ENCODE measurements at regions not wholly inside any gene's neighbourhood (a gene's known extent, or its start where the extent isn't known, plus 50 kb on each side); places are given as distances from the start of the nearest gene placed in this dataset.

DNA sequence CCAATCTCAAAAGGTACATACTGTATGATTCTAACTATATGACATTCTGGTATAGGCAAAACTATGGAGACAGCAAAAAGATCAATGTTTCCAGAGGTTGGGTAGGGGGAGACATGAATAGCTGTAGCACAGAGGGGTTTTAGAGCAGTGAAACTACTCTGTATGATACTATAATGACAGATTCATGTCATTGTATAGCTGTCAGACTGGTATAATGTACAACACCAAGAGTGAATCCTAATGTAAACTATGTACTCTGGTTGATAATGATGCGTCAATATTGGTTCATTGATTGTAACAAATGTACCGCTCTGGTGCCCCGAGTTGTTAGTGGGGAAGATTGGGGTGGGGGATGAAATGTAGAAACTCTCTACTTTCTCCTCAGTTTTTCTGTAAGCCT is 172.4 kb upstream of the SPOPL start:
- Mint-ChIP-seq H3K36me3 (ENCODE audit: insufficient read depth) (no peaks in the 10 kb centered on the region), H3K9me3 (no peaks in the 10 kb centered on the region), H3K27me3 (ENCODE audit: low read depth) (no peaks in the 10 kb centered on the region), H3K4me3 (no peak overlapping the region), H3K4me1 (ENCODE audit: low read depth) (no peaks in the 10 kb centered on the region)
- ATAC-seq = no peak
- no peak for DNase-seq

DNA sequence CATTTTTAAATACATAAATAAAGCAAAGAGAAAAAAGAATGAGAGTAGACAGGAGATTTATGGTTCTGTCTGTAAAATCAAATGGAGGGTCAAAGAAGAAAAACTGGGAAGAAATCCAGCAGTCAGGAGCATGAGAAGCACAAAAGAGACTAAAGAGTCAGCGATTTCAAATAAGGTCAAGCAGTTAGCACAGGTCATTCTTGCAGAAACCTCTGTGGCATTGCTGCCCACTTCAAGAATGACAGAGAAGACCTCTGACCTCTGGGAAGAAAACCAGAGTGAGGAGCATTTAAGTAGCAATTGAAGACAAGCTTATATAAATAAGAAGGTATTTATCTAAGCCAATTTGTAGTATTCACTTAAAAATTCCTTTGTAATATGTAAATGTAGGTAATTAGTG is 172.0 kb upstream of the SPOPL start:
- H3K9me3 Mint-ChIP-seq = no peaks in the 10 kb centered on the region
- no peaks in the 10 kb centered on the region for H3K36me3 Mint-ChIP-seq (ENCODE audit: insufficient read depth)
- ATAC-seq = no peak
- H3K4me3 Mint-ChIP-seq = no peak overlapping the region
- no peak for DNase-seq
- no peaks in the 10 kb centered on the region for H3K27me3 Mint-ChIP-seq (ENCODE audit: low read depth)
- H3K4me1 Mint-ChIP-seq (ENCODE audit: low read depth) = no peaks in the 10 kb centered on the region

DNA sequence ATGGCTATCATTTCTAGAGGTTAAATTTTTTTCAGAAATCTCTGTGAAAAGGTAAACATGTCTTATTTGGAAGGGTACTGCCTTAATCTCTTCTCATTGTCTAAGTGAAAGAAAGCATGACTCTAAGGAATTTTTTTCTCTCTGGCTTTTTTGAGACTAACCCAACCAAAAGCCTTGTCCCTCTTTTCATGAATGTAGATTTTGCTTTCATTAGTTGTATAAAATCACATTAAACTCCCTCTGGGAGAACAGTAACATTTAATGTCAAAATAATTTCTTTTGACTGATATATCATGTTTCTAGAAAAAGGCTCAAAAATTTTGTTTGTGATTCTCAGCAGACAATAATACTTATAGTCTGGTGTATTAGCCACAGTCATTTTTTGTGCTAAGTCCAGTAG is 168.4 kb upstream of the SPOPL start:
- Mint-ChIP-seq H3K4me1 (ENCODE audit: low read depth) (no peaks in the 10 kb centered on the region), H3K4me3 (no peak overlapping the region), H3K36me3 (ENCODE audit: insufficient read depth) (no peaks in the 10 kb centered on the region), H3K27me3 (ENCODE audit: low read depth) (no peaks in the 10 kb centered on the region), H3K9me3 (no peaks in the 10 kb centered on the region)
- DNase-seq = no peak
- no peak for ATAC-seq

GRCh38 chr2:138333677-138334076 is 167.9 kb upstream of the SPOPL start:
- DNase-seq (no peak), ATAC-seq (no peak)
- Mint-ChIP-seq H3K4me1 (ENCODE audit: low read depth) (no peaks in the 10 kb centered on the region), H3K9me3 (no peaks in the 10 kb centered on the region), H3K36me3 (ENCODE audit: insufficient read depth) (no peaks in the 10 kb centered on the region), H3K27me3 (ENCODE audit: low read depth) (no peaks in the 10 kb centered on the region), H3K4me3 (no peak overlapping the region)

GRCh38 chr2:138334323-138334722 is 167.2 kb upstream of the SPOPL start:
- Mint-ChIP-seq H3K27me3 (ENCODE audit: low read depth) (no peaks in the 10 kb centered on the region), H3K4me1 (ENCODE audit: low read depth) (no peaks in the 10 kb centered on the region), H3K4me3 (no peak overlapping the region)

DNA sequence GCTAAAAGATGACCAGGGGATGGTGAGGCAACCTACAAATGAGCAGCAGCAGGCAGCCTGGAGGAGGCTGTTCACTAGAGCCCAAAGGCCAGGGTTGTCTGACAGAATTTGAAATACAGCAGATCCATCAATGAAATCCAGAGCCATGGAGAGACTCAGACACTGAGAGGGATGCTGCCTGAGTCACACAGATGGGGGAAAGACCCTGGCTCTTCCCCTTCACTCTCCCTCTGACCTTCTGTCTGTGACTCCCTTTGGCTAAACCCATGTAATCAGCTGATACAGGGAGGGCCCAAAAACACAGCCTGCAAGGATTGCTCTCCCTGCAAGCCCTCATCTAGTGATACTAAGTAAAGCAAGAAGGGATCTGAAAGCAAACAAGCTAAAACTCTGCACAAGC is 166.5 kb upstream of the SPOPL start:
- Mint-ChIP-seq H3K9me3 (no peaks in the 10 kb centered on the region), H3K27me3 (ENCODE audit: low read depth) (no peaks in the 10 kb centered on the region), H3K4me1 (ENCODE audit: low read depth) (no peaks in the 10 kb centered on the region), H3K36me3 (ENCODE audit: insufficient read depth) (no peaks in the 10 kb centered on the region), H3K4me3 (no peak overlapping the region)
- DNase-seq (no peak), ATAC-seq (no peak)

More at GRCh38 chr2:138334323-138334722, 167.2 kb upstream of the SPOPL start:
- Mint-ChIP-seq H3K36me3 (ENCODE audit: insufficient read depth) (no peaks in the 10 kb centered on the region), H3K9me3 (no peaks in the 10 kb centered on the region)
- DNase-seq = no peak
- no peak for ATAC-seq

- ATAC-seq = no peak
- Mint-ChIP-seq H3K9me3 (no peaks in the 10 kb centered on the region), H3K27me3 (ENCODE audit: low read depth) (no peaks in the 10 kb centered on the region)
These were observed 165.4 kb upstream of the SPOPL start for GRCh38 chr2:138336146-138336545.

GRCh38 chr2:138355244-138355643 is 146.3 kb upstream of the SPOPL start:
- no peak for DNase-seq
- H3K9me3 Mint-ChIP-seq = no peaks in the 10 kb centered on the region
- H3K36me3 Mint-ChIP-seq (ENCODE audit: insufficient read depth) = no peaks in the 10 kb centered on the region
- no peak overlapping the region for H3K4me3 Mint-ChIP-seq
- H3K27me3 Mint-ChIP-seq (ENCODE audit: low read depth) = no peaks in the 10 kb centered on the region
- H3K4me1 Mint-ChIP-seq (ENCODE audit: low read depth) = no peaks in the 10 kb centered on the region
- no peak for ATAC-seq

More at GRCh38 chr2:138336146-138336545, 165.4 kb upstream of the SPOPL start:
- Mint-ChIP-seq H3K4me1 (ENCODE audit: low read depth) (no peaks in the 10 kb centered on the region), H3K4me3 (no peak overlapping the region), H3K36me3 (ENCODE audit: insufficient read depth) (no peaks in the 10 kb centered on the region)
- no peak for DNase-seq

- ATAC-seq = no peak
These were observed 145.4 kb upstream of the SPOPL start for GRCh38 chr2:138356178-138356577.

GRCh38 chr2:138359532-138359931 is 142.0 kb upstream of the SPOPL start:
- no peaks in the 10 kb centered on the region for H3K4me1 Mint-ChIP-seq (ENCODE audit: low read depth)
- no peaks in the 10 kb centered on the region for H3K27me3 Mint-ChIP-seq (ENCODE audit: low read depth)
- DNase-seq (no peak), ATAC-seq (no peak)
- H3K9me3 Mint-ChIP-seq = peaks cover 3% of the 10 kb centered on the region
- H3K36me3 Mint-ChIP-seq (ENCODE audit: insufficient read depth) = no peaks in the 10 kb centered on the region
- no peak overlapping the region for H3K4me3 Mint-ChIP-seq

More at GRCh38 chr2:138356178-138356577, 145.4 kb upstream of the SPOPL start:
- Mint-ChIP-seq H3K36me3 (ENCODE audit: insufficient read depth) (no peaks in the 10 kb centered on the region), H3K9me3 (peaks cover under 1% of the 10 kb centered on the region), H3K4me3 (no peak overlapping the region), H3K4me1 (ENCODE audit: low read depth) (no peaks in the 10 kb centered on the region), H3K27me3 (ENCODE audit: low read depth) (no peaks in the 10 kb centered on the region)
- DNase-seq = no peak

DNA sequence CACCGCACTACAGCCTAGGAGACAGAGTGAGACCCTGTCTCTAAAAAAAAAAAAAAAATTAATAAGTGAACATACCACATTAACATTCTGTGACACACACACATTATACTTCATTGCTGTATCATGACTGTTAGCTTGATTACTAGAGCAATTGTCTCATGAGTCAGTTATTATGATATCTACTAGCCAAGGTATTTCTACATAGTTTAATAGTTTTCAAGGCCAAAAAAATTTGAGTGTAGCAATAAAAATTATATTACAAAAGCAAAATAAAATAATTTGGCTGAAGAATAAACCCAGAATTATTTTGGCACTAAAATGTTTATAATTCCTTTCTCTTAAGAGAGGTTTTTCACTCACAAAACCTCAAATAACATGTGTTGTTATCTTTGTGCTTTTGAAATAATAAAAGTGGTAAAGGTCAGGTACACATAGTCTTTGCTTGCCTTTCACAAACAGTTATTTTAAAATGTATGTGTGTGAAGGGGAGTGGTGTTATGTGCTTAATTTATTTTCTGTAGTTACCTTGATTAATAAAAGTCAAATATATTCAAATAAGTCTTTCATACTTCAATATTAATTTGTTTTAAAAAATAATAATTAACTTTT is 136.9 kb upstream of the SPOPL start:
- H3K4me3 Mint-ChIP-seq = no peak overlapping the region
- peaks cover 3% of the 10 kb centered on the region for H3K9me3 Mint-ChIP-seq
- no peak for DNase-seq
- ATAC-seq = no peak
- no peaks in the 10 kb centered on the region for H3K36me3 Mint-ChIP-seq (ENCODE audit: insufficient read depth)
- H3K4me1 Mint-ChIP-seq (ENCODE audit: low read depth) = no peaks in the 10 kb centered on the region
- H3K27me3 Mint-ChIP-seq (ENCODE audit: low read depth) = no peaks in the 10 kb centered on the region

DNA sequence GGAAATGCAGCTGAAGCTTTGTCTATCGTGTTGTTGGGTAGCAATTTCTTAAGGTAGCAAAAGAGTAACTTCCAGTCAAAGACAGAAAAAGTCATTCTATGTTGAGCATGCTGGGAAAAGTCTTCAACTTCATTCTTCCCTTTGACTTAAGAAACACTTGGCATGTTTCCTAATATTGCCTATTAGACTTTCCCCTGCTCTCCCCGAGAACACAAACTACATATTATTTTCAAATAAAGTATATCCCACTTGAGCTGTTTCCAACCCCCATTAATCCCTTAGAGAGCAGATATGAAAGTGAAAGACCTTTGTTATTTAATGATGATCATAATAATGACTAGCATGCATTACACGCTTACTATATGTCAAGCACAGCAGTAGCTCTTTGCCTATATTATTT is 136.0 kb upstream of the SPOPL start:
- Mint-ChIP-seq H3K27me3 (ENCODE audit: low read depth) (no peaks in the 10 kb centered on the region), H3K4me3 (no peak overlapping the region), H3K9me3 (peaks cover 3% of the 10 kb centered on the region), H3K4me1 (ENCODE audit: low read depth) (no peaks in the 10 kb centered on the region), H3K36me3 (ENCODE audit: insufficient read depth) (no peaks in the 10 kb centered on the region)
- DNase-seq (no peak), ATAC-seq (no peak)

DNA sequence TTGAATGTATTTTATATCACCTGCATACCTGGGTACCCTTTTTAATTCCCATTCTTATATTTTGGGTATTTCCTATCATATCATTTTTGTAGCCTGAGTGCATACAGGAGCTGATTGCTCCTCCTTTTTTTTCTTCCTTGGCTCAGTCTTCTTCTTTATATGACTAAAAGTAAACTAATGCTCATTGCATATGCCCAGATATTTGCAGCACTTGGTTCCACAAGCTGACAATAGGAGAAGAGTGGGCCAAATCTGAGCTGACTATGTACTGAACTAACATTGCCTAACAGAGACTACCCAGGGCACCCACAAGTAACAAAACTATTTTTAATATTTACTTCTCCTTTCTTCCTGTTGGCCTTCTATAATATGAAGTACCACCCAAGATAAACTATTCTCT is 131.7 kb upstream of the SPOPL start:
- Mint-ChIP-seq H3K27me3 (ENCODE audit: low read depth) (no peaks in the 10 kb centered on the region), H3K4me1 (ENCODE audit: low read depth) (no peaks in the 10 kb centered on the region), H3K36me3 (ENCODE audit: insufficient read depth) (no peaks in the 10 kb centered on the region), H3K4me3 (no peak overlapping the region), H3K9me3 (no peaks in the 10 kb centered on the region)
- DNase-seq (no peak), ATAC-seq (no peak)

DNA sequence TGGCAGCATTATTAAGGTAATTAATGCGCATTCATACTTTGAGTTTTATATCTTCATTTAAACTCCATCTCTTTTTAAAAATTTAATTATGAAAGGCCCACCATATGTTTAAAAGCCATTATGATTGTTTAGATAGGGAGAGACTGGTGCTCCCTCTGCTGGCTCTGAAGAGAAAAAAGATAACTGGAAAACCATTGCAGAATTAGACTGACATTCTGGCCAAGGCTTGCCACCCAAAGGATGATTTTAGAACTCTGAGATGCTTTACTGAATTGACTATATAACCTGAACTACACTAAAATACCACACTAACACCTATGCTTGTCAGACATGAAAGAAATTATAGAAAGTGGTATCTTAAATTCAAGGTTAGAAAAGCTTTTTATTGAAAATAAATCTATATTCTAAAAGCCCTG is 127.6 kb upstream of the SPOPL start:
- no peaks in the 10 kb centered on the region for H3K9me3 Mint-ChIP-seq
- no peaks in the 10 kb centered on the region for H3K4me1 Mint-ChIP-seq (ENCODE audit: low read depth)
- no peak for DNase-seq
- peaks cover 3% of the 10 kb centered on the region for H3K27me3 Mint-ChIP-seq (ENCODE audit: low read depth)
- no peak overlapping the region for H3K4me3 Mint-ChIP-seq
- no peaks in the 10 kb centered on the region for H3K36me3 Mint-ChIP-seq (ENCODE audit: insufficient read depth)
- ATAC-seq = no peak

DNA sequence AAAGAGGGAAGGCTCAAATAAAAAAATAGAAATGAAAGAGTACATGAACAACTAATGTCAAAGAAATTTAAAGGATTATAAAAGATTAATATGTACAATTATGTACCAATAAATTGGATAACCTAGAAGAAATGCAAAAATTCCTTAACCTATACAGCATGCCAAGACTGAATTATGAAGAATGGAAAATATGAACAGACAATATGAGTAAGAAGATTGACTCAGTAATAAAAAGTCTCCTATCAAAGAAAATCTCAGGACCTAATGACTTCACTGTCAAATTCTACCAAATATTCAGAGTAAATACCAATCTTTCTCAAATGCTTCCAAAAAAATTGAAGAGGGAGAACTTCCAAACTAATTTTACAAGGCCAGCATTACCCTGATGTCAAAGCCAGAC is 120.2 kb upstream of the SPOPL start:
- Mint-ChIP-seq H3K4me1 (ENCODE audit: low read depth) (no peaks in the 10 kb centered on the region), H3K9me3 (peaks cover 10% of the 10 kb centered on the region), H3K27me3 (ENCODE audit: low read depth) (peaks cover 4% of the 10 kb centered on the region), H3K4me3 (no peak overlapping the region), H3K36me3 (ENCODE audit: insufficient read depth) (no peaks in the 10 kb centered on the region)
- ATAC-seq (no peak), DNase-seq (no peak)

DNA sequence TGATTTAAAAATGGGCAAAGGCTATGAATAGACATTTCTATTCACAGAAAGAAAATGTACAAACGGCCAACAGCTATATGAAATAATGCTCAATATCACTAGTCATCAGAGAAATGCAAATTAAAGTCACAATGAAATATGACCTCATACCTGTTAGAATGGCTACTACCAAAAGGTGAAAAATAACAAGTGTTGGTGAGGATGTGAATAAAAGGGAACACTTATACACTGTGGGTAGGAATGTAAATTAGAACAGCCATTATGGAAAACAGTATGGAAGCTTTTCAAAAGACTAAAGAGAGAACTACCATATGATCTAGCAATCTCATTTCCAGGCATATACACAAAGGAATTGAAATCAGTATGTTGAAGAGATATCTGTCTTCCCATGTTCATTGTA is 118.9 kb upstream of the SPOPL start:
- Mint-ChIP-seq H3K27me3 (ENCODE audit: low read depth) (peaks cover 4% of the 10 kb centered on the region), H3K4me1 (ENCODE audit: low read depth) (no peaks in the 10 kb centered on the region), H3K9me3 (peaks cover 10% of the 10 kb centered on the region), H3K36me3 (ENCODE audit: insufficient read depth) (no peaks in the 10 kb centered on the region), H3K4me3 (no peak overlapping the region)
- DNase-seq (no peak), ATAC-seq (no peak)

All from activated T-cell treated with anti-CD3 and anti-CD28 coated beads, Interleukin-2, amount 50 U/mL, for 4 hours (primary cell).